ENCODE measurements at regions not wholly inside any gene's neighbourhood (a gene's known extent, or its start where the extent isn't known, plus 50 kb on each side); places are given as distances from the start of the nearest gene placed in this dataset.

DNA sequence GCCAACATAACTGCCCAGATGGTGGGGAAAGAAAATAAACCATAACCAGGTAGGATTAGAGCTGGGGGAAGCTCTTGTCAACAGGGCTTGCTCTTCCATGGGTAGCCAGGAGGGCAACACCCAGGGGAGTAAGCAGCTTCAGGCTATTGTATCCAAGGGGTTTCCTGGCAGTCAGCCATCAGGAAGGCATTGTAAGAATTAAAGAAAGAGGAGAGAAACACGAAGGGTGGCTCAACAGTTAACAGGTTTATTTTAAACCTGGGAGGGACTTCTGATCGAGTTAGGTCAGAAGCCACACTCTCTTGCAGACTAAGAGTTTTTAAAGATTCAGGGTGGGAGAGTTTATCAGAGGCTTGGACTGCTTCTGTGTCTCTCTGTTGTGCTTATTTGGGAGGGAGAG, 114.2 kb downstream of the QRSL1 start:
- no peak for TF ChIP-seq EZH2 (IDR thresholded peaks at IDR 0.05; ENCODE audit: low read depth, unreplicated experiment)
- TF ChIP-seq POLR2AphosphoS5 (IDR thresholded peaks at IDR 0.05; ENCODE audit: low read depth): no peak
- TF ChIP-seq CTCF (conservative IDR thresholded peaks at IDR 0.05; ENCODE audit: low read depth in 2 of 2): no peak
- no peak for TF ChIP-seq CREB1 (CRISPR knock-in tag; IDR thresholded peaks at IDR 0.05; ENCODE audit: low read depth)
- TF ChIP-seq JUNB (IDR thresholded peaks at IDR 0.05; ENCODE audit: unreplicated experiment): no peak
- no peak for TF ChIP-seq EZH2phosphoT487 (IDR thresholded peaks at IDR 0.05; ENCODE audit: unreplicated experiment)

Data from GM23338 (cell line).